ENCODE measurements at regions not wholly inside any gene's neighbourhood (a gene's known extent, or its start where the extent isn't known, plus 50 kb on each side); places are given as distances from the start of the nearest gene placed in this dataset.

DNA sequence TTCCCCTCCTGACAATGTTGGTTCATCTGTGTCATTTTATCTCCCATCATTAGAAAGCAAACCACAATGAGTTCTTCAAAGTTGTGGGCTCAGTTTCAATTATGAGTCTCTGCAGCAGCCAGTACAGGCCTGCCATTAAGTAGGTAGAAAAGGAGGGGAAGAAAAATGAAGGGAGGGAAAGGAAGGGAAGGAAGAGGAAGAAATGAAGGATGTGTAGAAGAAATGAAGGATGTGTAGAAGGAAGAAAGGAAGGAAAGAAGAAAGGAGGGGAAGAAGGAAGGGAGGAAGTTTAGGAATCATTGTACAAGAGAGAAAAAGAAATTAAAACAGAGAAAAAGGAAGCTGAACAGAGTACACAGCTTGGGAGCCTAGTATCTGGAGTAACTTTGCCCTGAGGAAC, 498.3 kb upstream of the DAB1 start:
- TF ChIP-seq, protein P1, sequence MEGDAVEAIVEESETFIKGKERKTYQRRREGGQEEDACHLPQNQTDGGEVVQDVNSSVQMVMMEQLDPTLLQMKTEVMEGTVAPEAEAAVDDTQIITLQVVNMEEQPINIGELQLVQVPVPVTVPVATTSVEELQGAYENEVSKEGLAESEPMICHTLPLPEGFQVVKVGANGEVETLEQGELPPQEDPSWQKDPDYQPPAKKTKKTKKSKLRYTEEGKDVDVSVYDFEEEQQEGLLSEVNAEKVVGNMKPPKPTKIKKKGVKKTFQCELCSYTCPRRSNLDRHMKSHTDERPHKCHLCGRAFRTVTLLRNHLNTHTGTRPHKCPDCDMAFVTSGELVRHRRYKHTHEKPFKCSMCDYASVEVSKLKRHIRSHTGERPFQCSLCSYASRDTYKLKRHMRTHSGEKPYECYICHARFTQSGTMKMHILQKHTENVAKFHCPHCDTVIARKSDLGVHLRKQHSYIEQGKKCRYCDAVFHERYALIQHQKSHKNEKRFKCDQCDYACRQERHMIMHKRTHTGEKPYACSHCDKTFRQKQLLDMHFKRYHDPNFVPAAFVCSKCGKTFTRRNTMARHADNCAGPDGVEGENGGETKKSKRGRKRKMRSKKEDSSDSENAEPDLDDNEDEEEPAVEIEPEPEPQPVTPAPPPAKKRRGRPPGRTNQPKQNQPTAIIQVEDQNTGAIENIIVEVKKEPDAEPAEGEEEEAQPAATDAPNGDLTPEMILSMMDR (IDR thresholded peaks at IDR 0.05): no peak
- TF ChIP-seq ZFX (IDR thresholded peaks at IDR 0.05; ENCODE audit: borderline replicate concordance): no peak

DNA sequence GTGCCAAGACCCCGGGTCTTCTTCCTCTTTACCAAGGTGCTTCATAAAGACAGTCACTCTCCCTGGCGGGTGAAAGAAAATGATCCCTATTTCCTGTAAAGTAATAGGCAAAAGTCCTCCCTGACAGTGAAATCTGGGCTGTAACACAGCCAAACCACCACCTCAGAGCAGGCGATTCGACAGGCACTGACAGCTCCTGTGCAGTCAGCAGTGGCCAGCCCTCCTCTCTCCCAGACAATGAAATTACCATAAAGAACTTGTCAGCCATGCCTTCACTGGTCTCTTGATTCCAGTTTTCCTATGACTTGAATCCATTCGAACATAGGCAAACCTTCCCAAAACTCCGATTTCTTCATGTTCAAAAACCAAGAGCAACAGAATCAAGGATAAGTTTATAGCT, 492.2 kb upstream of the DAB1 start:
- no peak for TF ChIP-seq ZFX (IDR thresholded peaks at IDR 0.05; ENCODE audit: borderline replicate concordance)
- TF ChIP-seq, protein P1 (IDR thresholded peaks at IDR 0.05): no peak
- no peak overlapping the region for H3K27ac ChIP-seq

More for the DNA sequence above, 498.3 kb upstream of the DAB1 start:
- H3K27ac ChIP-seq: no peak overlapping the region

DNA sequence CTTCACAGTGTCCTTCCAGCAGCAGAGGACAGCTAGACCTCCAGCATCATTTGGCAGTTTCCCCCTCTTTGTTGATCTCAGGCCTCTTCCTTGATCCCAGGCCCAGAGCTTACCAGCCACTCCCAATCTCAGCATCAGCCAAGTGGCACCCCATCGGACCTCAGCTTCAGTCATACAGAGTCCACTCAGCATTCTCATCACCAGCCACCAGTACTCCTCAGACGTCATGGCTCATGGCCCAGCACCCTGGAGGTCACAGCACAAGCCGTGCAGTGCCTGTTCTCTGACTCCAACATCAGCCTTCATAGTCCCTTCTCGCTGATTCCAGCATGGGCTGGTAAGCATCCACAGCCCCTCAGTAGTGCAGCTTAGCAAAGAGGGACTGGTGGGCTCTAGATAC, 487.6 kb upstream of the DAB1 start:
- no peak overlapping the region for H3K27ac ChIP-seq
- no peak for TF ChIP-seq ZFX (IDR thresholded peaks at IDR 0.05; ENCODE audit: borderline replicate concordance)
- TF ChIP-seq, protein P1 (IDR thresholded peaks at IDR 0.05): no peak

DNA sequence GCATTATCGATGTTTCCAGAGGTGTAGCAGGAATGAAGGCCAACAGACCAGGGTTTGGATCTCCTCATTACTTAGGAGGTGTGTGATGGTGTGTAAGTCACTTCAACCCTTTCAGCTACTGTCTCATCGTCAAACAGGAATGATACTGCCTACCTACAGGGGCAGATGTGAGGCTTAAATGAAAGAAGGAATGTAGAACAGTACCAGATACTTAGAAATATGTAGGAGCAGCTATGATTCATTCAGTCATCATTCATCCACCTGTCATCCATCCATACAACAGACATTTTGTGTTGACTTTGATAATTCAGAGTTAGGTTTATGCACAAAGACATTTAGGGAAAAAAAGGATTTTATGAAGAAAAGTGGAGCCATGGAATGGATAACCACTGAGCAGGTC, 486.9 kb upstream of the DAB1 start:
- no peak overlapping the region for H3K27ac ChIP-seq
- TF ChIP-seq, protein P1 (IDR thresholded peaks at IDR 0.05): no peak
- no peak for TF ChIP-seq ZFX (IDR thresholded peaks at IDR 0.05; ENCODE audit: borderline replicate concordance)

DNA sequence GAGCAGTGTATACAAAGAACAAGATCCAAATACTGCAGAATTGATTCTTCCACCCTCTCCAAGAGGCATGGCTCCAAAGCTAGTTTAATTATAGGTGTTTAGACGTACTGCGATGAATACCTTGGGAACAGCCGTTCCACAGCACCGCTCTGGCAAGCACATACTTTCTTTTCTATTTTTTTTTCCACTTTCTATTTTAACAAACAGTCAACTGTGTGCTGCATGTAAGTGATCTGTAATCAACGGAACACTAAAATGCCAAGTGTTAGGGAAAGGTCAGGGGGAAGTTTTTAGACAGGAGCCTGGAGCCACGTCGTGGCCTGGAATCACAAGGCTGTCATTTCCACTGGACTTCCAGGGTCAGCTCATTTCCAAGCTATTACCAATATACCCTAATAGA, 486.4 kb upstream of the DAB1 start:
- TF ChIP-seq ZFX (IDR thresholded peaks at IDR 0.05; ENCODE audit: borderline replicate concordance): no peak
- TF ChIP-seq, protein P1 (IDR thresholded peaks at IDR 0.05): no peak
- H3K27ac ChIP-seq: no peak overlapping the region

DNA sequence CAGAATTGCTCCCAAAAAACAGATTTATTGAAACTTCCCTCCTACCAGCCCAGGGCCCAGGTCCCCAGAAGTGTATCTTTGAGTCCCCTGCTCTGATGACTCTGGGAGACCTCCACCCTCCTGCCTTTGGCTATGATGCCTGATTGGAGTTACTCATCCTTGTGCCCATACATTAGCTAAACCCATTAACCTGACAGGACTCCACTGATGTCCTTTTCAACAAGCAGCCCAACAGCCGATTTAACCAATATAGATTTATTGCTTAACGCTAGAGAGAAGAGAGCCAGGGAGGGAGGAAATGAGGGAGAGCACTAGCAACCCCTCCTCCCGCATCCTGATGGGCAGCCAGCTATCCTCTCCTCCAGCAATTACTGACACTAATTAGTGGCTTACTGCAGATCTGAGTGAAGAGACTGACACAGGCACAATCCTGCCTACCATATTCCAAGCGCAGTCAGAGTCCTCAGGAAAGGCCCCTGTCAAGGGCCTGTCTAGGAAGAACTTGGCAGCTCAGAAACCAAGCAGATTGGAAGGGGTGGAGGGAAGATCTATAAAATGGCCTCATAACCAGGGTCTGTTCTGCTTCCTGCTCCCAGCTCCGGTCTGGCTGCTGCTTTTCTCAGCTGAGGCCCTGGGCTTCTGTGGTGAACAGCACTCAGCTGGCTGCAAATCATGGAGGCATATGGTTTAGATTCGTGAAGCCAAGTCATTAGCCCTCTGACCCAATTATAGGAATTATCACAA, 484.5 kb upstream of the DAB1 start:
- no peak overlapping the region for H3K27ac ChIP-seq
- TF ChIP-seq, protein P1 (IDR thresholded peaks at IDR 0.05): no peak
- no peak for TF ChIP-seq ZFX (IDR thresholded peaks at IDR 0.05; ENCODE audit: borderline replicate concordance)

DNA sequence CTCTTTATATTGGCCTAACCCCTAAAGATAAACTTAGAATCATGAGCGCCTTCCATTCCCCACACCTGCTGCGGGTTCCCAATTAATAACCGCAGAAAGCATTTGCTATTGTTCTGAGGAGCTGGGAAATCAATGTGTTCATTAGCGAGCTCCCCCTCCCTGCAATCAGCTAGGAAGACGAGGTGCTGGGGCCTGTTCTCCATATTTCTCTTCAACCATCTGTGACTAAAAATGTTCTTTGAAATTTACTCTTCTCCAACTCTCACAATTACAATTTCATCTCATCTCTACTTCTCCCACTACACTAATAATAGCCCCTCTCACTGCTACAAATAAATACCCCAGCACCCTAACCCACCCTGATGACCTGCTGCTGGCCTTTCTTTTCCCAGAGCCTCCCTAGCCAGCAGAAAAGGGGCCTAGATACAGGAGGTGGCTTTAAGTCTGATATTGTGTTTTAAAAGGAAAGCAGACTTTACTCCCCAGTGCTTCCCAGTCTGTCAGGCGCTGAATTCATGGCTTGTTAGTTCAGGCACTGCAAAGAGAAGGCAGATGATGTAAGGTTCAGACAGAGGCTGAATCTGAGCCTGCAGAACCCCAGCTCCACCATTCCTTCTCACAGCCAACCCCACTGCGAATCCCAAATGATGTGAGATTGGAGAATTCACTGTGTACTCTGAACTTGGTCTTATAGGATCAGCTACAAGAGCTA, 477.5 kb upstream of the DAB1 start:
- H3K27ac ChIP-seq: no peak overlapping the region
- no peak for TF ChIP-seq ZFX (IDR thresholded peaks at IDR 0.05; ENCODE audit: borderline replicate concordance)
- TF ChIP-seq, protein P1 (IDR thresholded peaks at IDR 0.05): no peak

All from 22Rv1 (cell line).